Fibroblast of skin of abdomen (primary cell): ENCODE measurements at regions not wholly inside any gene's neighbourhood (a gene's known extent, or its start where the extent isn't known, plus 50 kb on each side); places are given as distances from the start of the nearest gene placed in this dataset.
"Not testable (repeated sequence)": the region's sequence is repeated elsewhere in the genome, so short reads cannot be mapped to it uniquely, and the experiment has no call there.

Source experiments
- DNase-seq: peaks from one replicate; pipeline ENCODE4 v3.0.0-alpha.2; 2013

DNA sequence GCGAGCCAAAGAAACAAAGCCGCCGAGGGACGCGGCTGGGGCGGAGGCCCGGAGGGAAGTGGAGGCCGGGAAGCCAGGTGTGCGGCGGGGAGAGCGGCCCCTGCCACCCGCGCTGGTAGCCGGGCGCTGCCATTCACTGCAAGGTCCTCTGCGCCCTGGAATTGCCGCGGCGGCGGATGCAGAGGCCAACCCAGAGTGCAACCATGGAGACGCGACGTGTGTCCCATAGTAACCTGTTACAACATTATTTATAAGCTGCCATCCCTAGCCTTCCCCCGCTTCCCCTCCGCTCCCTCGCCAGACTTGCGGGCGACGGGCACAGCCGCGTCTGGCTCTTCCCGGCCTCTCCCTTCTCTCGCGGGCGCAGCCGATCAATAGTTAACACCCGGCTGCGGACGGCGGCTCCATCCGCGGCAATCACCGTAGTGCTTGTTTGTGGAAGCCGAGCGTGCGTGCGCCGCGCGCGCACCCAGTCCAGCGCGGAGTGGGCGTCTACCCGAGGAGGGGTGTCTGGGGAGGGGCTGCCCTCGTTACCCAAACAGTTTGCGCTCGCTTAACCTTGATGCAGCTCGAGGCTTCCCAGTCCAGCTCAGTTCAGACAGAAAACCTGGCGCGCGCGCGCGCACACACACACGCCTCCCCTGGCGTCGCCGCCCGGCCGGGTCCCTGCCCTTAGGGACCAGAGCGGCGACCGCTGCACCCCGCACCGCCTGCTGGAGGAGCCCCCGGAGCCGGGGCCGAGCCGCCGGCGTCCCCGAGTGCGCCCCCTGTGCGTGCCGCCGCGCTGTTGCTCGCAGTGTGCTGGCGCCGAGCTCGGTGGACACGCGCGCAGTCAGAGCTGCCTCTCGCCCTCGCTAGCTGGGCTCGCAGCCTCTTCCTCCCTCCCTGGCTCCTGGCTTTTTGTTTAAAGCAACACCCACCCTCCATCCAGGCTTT is 165.4 kb upstream of the DPP6 start:
- peak; percentile 6 for DNase-seq

DNA sequence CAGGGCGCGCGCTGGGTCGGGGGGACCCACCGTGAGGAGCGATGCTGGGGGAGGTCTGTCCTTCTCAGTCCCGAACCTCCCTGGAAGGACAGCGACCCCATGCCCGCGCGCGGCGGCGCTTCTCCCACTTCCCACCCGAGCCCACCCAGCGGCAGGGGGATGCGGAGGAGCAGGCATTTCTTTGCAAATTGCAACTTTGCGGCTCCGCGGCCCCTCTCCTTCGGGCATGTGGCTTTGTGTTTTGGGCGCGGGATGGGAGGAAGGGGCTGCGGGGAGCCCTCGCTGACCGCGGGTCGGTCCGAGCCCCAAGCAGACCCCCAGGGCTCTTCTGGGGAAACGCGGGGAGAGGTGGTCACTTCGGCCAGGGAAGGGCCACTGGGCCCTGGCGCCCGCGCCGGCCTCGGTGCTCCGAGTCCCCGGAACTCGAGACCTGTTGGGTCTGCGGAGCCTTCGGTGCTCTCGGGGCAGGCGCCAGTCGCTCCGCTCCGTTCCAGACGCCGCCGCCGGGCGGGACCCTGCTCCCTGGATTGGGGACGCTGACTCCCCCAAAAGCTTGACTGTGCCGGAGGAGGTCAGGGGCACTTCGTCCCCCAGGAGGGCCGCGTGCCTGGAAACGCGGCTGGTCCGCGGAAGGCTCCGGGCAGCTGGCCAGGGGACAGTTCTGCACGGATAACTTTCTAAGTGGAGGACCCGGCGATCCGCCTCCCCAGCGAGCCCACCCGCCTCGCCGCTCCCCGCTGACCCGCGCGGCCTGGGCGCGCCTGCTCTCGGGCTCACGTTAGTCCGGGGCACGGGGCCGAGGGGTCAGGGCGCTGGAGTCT is 164.2 kb upstream of the DPP6 start:
- DNase-seq: no peak

DNA sequence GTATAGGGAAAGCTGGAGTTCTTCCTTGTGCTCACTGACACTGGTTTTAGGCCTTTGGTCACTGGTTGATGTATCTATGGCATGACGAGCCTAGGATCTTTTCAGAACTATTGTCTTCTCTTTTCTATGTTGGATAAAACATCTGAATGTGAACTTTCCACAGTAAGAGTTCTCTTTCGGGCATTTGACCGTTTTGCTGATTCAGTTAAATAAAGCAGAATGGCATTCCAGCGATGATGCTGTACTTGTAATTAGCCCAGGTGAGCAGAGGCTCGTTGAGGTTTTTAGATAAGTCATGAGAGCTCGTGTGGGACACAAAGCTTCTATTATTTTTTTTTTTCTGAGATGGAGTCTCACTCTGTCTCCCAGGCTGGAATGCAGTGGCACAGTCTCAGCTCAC is 160.2 kb upstream of the DPP6 start:
- DNase-seq: no peak

DNA sequence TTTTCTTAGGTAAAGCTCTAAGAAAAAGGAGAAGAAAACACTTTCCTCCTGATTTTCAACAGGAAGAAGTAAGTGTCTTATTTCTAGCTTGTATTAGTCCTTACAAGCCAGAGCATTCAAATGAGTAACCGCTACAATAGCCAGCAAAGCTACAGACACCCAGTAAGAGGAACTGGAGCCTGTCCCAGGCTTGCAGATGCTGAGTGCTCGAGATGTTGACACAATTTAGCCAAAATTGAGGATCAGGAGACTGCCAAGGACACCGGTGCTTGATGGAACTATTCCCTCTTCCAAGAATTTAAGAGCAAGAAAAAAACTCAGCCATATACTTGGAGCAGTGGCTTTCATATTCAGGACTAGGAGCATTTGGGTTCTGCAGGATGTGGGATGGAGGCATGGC is 149.3 kb upstream of the DPP6 start:
- DNase-seq: no peak

DNA sequence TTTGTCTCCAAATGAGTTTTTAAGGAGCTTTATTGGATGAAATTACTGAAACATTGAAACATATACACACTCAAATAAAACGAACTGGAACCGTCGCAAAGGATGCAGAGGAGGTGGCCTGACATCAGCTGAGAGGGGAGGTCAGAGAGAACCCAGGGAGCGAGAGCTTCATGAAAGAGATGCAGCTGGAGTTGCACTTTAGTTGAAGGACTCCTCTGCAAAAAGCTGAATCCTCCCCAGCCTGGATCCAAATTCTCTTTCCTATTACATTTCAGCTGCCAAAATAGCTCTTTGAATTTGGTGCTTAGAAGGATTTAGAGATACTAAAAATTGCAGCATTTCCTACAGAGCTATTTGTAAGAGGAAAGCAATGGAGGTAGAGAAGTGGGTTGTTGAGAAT is 140.0 kb upstream of the DPP6 start:
- DNase-seq: no peak

DNA sequence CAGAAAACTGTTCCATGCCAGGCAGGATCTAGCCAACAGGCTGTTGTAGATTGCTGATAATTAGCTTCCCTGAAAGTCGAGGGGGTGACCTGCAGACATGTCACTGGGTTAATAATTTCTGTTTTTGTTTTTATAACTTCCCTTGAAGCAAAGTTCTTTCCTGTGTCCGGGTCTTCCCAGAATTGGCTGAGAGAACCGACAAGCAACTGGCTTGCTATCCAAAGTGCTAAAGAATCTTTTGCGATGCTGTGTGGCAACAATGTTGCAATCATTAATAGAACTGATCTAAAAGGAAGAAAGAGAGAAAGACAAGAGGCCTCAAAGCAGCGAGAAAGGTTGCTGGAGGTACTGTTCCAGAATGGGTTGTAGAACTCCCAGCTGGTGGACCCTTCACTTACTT is 132.1 kb upstream of the DPP6 start:
- DNase-seq: no peak

DNA sequence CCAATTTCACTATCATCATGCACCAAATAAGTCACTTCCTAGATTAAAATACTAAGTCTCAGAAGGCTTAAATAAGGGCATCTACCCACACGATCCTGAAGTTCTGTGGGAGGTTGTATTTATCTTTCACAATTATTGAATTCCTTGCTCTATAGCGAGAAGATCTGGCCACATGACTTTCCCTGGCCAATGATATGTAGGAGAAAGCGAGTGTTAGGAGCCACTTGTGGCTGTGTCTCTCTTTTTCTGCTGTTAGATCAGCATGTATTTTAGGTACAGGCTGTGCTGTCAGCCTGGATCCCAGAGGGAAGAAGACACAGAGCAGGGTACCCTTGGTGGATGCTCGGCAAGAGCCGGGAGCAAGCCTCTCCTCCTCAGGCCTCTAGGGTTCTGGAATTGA is 131.3 kb upstream of the DPP6 start:
- DNase-seq: no peak

DNA sequence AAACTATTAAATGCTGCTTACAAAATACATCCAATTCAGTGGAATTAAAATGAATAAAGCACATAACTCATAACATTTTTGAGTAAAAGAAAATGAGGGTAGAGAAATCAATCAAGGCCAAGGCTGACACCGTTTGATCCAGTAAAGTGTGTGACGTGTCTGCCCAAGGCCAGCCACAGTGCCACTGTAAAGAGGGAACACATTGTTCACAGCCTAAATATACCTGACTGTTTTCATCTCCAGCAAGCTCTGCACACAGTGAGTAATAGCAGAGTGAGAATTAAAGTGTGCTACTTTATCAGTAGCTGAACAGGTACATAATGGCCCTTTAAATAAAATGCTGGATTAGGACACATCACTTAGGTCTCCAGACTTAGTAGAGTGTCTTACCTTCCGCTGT is 130.8 kb upstream of the DPP6 start:
- no peak for DNase-seq

DNA sequence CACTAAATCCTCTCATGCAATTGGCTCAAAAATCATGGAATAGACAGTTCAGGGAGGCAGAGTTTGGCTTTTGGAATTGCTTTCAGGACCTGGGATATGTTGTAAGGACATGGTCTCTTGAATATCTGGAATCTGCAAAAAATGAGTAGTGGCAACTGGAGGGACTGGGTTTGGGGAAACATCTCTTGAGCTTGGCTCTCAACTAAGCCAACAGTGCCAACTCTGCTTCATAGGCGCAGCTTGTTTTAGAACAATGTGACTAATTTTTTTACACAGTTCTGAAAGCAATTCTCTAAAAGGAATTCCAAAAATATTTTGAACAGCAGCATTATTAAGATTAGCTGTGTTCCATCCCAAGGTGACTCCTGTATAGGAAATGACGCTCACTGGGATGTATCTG is 121.5 kb upstream of the DPP6 start:
- DNase-seq: no peak

DNA sequence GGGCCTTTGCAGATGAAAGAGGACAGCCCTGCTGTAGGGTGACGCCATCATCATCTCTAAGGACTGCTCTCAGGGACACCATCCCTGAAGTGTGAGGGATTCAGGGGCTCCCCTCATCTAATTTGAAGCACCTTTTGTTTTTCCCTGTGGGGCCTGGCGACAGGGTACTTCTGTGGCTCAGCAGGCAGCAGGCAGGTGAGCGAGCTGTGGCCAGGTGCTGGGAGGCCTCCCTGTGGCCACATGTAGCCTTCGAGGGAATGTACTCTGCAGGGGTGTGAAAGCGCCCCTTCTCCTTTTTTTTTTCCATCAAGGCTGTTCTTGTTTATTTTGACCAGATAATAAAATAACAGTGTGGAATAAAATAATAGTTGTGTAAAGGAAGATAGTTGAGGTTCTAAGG is 118.2 kb upstream of the DPP6 start:
- DNase-seq: no peak

DNA sequence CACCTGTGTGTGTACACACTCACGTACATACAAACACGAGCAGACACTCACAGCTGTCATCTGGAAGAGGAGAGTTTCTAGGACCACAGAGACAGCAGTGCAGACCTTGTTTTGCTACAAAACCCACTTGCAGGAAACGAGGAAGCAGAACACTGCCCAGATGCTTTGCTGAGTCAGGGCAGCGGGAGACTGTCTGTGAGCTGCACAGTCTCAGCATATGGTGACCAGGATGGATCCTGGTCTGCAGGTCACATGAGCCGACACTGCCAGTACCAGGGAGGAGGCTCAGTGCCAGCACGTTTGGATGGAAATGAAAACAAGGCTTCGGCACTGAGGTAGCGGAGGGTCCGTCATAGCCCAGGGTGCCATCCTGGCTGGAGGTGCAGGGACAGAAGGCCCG is 117.6 kb upstream of the DPP6 start:
- DNase-seq: no peak

DNA sequence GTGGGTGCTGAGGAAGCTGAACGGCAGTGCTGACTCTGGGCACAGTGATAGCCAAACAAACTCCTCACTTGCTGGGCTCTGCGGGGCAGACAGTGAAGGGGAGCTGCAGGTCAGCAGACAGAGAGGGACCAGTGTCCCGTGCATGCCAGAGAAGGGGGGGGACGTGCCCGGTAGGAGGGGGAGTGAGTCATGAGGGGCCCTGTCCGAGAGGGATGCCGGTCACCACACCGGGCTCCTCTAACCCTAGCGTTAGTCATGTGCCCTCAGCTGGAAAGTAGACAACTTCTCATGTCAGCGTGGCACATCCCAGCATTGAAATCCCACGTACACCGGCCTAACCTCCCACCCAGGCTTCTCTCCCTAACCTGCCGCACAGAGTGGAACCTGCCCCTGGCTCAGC is 117.1 kb upstream of the DPP6 start:
- no peak for DNase-seq

DNA sequence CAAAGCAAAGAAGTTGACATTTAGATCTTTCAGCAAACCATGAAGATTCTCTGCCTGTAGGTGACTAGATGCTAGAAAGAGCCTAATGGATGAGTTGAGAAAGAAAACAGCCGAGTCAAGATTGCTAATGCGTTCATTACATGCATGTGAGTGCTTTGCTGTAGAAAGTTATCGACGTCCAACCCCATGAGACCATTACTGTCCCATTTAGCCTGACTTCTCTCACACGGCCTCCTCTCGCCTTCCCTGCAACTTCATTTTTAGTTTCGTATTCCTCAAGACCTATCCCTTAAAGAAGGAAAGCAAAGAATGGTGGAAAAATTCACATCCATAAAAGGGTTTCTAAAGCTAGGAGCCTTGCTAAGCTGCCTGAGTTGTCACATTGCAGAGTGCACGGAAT is 113.7 kb upstream of the DPP6 start:
- DNase-seq: no peak

DNA sequence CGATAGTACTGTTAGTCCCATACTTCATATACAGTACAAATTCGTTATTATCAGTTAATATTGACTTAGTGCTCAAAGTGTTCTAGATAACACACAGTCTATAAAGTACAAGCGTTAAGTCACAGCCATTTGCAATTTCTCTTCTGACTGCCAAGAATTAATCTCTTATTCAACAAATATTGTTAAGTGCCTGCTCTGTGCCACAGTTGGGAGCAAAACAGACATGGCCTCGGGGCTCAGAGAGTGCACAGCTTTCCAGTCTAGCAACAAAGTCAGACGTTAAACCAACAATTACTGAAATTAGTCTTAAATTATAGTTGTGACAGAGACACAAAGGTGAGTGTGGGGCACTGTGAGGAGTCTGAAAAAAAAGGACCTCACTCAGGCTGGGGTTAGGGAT is 113.0 kb upstream of the DPP6 start:
- no peak for DNase-seq

DNA sequence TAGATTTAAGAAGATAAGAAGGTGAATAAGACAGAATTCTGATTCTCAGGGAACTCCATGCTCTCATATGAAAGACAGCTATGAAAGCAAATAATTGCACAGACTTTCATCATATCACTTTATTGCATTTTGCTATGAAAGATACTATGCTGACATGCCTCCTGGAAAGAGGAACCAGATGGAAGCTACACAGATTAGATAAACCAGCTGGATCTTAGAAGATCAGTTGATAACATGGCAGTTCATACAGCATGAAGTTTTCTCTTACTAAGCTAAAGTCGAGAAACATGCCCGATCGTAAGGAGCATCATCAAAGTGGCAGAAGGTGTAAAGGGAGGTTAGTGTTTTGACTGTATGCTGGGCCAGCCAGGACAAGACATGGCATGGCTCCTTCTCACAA is 112.5 kb upstream of the DPP6 start:
- no peak for DNase-seq

DNA sequence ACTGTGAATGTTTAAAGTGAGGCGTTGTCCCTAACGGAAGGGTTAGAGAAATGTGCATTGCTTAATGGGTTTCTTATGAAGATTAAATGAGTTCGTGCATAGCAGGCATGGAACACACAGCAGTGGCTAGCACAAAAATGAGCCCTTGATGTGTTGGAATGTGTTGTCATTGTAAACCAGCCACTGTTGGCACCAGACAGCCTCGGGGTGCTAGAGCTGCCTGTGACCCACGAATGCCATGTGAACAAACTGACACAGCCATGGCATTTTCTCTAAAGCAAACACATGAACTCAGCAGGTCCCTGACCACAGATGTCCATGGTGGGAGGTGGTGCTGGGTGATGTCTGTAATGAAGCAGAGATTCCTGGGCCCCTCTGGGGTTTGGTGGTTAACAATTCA is 111.1 kb upstream of the DPP6 start:
- no peak for DNase-seq

DNA sequence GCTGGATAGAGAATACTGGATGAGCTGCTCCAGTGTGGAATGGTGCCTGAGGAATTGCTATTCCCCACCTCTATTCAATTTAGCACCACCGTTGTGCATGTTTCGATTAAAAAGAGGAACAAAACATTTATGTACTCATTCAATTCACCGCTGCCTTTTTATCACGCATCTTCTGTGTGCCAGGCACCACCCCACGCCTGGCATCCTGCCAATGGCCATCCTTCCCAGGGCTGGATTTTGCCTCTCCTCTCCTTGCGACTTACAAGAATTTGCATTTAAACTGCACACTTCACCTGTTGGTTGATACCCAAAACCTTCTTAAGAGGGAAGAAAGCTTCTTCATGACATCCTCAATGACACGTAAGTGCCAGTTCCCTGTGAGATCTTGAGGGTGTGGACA is 110.2 kb upstream of the DPP6 start:
- DNase-seq: no peak

DNA sequence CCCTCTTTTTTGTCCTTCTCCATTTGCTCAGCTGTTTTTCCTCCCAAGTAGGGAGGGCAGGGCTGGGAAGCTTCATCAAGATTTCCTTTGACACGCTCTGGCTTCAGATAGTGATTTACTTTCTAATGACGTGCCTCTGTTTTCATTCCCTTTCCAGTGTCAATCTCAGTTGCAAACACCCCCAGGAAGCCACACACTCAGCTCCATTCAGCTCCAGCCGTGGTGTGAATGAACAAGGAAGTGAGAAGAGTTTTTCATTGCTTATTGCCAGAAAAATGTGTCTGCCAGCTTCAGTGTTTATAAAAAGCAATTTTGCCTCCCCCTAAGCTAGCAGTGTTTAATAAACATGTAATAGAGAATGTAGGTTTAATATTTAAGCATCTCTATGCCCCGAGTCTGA is 108.7 kb upstream of the DPP6 start:
- DNase-seq: no peak

DNA sequence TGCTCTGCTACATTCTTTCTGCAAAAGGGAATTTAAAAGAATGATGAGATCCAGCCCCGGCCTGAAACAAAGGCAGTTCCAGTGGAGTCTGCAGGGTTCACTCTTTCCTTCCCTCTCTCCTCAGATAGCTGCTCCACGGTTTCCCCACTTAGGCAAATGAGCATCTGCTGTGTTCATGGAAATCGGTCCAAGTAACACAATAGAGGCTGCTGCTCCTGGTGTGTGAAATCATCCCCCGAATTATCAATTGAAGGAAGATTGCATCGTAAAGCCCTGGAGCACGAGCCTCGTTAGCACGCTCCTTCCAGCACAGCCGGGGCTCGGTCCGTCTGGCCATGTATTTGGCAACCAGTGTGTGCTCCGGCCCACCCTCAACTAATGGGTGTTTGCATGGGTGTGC is 108.3 kb upstream of the DPP6 start:
- DNase-seq: no peak

DNA sequence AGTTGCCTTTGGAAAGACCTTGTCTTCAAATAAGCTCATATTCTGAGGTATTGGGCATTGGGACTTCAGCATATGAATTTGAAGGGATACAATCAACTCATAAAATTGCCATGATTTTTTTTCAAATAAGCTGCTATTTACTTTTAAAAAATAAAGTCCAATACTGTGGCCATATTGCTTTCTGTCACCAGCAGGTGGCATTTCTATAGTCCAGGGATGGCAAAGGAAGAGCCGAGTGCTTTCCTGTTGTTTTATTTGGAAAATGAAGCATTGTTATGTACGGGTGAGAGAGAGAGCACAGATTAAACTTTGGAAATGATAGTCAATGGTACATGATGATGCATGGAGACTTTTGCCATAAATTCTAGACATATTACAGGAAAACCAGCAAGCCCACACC is 104.1 kb upstream of the DPP6 start:
- DNase-seq: no peak

DNA sequence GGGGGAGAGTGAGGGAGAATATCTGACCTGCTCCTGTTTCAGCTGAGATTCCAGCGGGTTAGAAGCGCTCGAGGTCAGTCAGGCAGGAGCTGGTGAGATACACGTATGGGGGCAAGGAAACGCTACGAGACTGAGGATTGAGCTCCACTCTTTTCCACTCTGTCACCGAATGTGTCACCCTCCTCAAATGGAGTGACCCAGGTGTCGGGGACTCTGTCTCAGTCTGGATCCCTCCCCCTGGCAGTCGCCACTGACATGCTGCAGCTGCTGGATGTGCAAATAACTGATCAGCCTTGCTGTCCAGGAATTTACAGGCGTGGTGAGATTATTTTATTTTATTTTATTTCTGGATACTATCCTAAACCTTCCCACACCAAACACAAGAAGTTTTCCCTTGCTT is 100.9 kb upstream of the DPP6 start:
- no peak for DNase-seq

DNA sequence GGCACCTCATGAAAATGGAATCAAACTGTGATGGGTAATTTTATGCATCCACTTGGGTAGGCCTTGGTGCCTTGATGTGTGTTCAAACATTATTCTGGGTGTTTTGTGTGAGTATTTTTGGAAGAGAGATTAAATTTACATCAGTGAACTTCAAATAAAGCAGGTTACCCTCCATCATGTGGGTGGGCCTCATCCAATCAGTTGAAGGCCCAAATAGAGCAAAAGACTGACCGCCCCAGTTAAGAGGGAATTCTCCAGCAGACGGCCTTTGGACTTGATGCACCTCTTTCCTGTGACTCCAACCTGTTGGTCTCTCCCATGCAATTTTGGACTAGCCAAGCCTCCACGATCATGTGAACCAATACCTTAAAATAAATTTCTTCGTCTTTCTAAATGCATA is 97.7 kb upstream of the DPP6 start:
- no peak for DNase-seq

DNA sequence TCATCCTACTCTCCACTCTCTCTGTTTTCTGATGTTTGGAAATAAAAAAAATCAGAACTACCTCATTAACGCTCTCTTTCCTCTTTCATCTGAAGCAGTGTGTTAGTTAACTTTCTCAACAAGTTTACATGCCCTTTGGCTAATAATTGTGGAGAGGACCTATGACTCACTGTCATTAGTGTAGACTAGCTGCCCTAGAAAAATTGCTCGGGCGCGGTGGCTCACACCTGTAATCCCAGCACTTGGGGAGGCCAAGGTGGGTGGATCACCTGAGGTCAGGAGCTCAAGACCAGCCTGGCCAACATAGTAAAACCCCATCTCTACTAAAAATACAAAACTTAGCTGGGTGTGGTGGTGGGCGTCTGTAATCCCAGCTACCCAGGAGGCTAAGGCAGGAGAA is 94.5 kb upstream of the DPP6 start:
- DNase-seq: not testable (repeated sequence)

DNA sequence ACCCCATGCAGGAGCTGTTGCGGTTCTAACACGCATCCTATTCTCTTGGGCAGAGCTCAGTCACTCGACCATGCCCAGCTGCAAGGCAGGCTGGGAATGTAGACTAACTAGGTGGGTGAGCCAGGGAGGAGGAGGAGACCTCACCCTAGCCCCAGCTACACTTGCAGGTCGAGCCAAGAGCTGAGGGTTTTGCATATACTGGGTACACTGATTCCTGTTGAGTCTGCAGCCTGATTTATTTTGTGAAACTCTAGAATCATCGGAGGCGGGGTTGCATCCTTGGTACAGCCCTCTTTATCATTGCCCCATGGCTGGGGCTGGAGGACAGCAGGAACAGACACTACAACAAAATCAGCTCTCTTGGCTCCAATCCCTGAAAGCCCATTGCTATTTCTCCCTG is 93.8 kb upstream of the DPP6 start:
- DNase-seq: not testable (repeated sequence)
